Loucy (cell line): ENCODE measurements at regions not wholly inside any gene's neighbourhood (a gene's known extent, or its start where the extent isn't known, plus 50 kb on each side); places are given as distances from the start of the nearest gene placed in this dataset.

Experiments
- CTCF ChIP-seq: fragments of 200-600 bp; sonication (generic); conservative IDR thresholded peaks from 2 replicates; pipeline ENCODE4 v1.5.1; 2014; ENCODE audit warnings: mild to moderate bottlenecking, antibody characterized with exemption, low read length
- EZH2phosphoT487 ChIP-seq: fragments of 200-600 bp; IDR thresholded peaks from 2 replicates; pipeline ENCODE4 v1.6.1; 2018; ENCODE audit warnings: antibody characterized with exemption, mild to moderate bottlenecking, moderate library complexity, borderline replicate concordance

- TF ChIP-seq CTCF (peak; percentile 46), EZH2phosphoT487 (no peak)
Measured at GRCh38 chr4:27702730-27703431, 842.2 kb downstream of the STIM2 start.
